GM12874 (cell line): ENCODE measurements at regions not wholly inside any gene's neighbourhood (a gene's known extent, or its start where the extent isn't known, plus 50 kb on each side); places are given as distances from the start of the nearest gene placed in this dataset.

Experiments used
- TF ChIP-seq, protein P1 (sequence below): IDR thresholded peaks from 2 replicates; pipeline ENCODE4 v1.5.1; 2011; ENCODE audit warnings: low read depth, mild to moderate bottlenecking, control low read depth, low read length, moderate library complexity; ENCODE audit not compliant: insufficient read depth

DNA sequence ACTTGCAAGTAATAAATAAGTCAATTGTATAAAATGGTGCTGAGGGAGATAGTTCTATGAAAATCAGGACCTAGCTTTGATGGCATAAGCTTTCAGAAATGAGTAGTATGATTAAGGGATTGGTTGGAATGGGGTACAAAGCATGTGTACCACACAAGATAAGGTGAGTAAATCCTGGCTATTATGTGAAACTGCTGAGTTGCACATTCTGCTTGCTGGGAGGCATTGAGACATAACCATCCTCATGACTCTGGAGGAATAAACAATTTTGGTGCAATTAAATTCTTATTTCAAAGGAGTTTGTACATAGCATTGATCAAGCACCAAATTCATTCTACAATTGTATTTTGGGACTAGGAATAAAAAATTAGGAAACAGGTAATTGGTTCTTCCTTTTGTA, 755.2 kb upstream of the ACO1 start:
- TF ChIP-seq, protein P1, sequence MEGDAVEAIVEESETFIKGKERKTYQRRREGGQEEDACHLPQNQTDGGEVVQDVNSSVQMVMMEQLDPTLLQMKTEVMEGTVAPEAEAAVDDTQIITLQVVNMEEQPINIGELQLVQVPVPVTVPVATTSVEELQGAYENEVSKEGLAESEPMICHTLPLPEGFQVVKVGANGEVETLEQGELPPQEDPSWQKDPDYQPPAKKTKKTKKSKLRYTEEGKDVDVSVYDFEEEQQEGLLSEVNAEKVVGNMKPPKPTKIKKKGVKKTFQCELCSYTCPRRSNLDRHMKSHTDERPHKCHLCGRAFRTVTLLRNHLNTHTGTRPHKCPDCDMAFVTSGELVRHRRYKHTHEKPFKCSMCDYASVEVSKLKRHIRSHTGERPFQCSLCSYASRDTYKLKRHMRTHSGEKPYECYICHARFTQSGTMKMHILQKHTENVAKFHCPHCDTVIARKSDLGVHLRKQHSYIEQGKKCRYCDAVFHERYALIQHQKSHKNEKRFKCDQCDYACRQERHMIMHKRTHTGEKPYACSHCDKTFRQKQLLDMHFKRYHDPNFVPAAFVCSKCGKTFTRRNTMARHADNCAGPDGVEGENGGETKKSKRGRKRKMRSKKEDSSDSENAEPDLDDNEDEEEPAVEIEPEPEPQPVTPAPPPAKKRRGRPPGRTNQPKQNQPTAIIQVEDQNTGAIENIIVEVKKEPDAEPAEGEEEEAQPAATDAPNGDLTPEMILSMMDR, result no peak

DNA sequence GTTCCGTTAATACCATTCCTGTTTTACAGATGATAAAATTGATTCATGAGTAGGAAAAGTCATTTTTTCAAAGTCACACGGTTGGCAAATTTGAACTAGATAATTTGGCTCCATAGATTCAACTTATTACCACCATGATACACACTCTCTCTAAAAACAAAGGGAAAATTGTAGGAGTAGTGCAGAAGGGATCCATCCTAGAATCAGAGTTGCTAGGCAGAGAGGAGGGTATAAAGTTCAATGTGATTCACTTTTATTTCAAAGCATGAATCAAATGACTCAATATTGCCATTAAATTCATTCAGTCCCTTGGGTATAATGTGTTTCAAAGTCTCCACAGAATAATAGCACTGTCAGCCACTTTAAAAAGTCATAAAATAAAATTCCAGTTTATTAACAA, 747.2 kb upstream of the ACO1 start:
- TF ChIP-seq, protein P1, result no peak

DNA sequence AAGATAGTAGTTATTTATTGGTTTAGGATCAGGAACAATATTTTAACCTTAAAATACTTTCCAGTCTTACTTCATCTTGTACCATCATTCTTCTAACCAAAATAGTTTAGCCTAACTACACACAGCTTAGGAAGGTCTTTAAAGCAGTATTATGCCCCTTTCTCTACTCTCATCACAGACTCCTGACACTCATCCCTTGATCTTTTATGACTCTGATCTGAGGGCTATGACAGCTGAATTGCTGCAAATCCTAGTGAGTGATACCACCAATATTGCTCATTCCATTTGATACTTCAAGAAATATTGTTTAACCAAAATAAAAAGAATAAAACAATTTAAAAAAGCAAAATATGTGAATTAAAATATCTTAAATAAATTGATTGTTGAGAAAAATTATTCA, 746.6 kb upstream of the ACO1 start:
- TF ChIP-seq, protein P1, result no peak

DNA sequence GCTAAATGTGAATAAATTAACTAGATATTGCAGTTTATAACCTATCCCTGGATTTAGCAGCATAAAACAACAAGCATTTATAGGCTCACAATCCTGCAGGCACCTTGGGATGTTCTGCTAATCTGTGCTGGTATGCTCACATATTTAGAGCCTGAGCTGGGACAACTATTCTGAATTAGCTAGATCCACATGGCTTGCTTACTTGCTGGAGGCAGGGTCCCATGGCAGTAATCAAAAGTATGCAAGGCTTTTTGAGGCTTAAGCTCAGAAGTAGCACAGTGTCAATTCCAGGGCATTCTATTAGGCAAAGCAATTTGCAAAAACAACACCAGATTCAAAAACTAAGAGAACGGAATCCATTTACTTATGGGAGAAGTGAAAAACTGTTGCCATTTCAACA, 745.0 kb upstream of the ACO1 start:
- TF ChIP-seq, protein P1, result no peak

DNA sequence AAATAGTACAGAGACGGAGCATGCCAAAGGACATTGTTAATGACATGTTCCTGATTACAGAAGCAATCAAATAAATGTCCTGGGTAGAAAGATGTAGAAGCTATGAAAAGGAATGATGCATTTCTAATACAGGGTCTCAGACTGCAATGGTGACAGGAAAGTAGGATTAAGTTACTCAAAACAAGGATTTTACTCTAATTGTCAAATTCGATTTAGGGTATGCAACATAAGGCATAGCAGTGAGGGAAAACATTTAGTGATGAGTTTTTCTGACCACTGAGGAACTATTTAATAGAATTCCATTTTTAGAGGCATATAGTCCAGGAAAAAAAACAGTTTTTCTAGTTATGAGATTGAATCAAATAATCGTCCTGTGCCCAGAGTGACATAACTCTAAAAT, 715.1 kb upstream of the ACO1 start:
- TF ChIP-seq, protein P1, result no peak

DNA sequence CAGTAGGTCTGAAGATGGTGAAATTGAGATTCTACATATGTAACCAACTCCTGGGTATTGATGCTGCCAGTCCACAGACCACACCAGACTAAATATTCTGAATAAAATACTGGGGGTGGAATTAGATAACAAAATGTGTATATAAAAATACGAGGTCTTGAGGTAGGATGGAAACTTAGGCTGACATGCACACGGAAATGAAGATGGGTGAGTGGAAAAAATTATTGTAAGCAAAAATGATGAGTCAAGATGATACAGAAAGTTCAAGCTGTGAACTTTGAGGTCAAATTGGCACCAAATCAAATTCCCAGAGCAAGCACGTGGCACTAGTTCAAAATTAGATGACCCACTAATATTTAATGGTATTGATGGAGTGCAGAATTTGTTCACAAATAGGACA, 713.4 kb upstream of the ACO1 start:
- TF ChIP-seq, protein P1, result no peak

DNA sequence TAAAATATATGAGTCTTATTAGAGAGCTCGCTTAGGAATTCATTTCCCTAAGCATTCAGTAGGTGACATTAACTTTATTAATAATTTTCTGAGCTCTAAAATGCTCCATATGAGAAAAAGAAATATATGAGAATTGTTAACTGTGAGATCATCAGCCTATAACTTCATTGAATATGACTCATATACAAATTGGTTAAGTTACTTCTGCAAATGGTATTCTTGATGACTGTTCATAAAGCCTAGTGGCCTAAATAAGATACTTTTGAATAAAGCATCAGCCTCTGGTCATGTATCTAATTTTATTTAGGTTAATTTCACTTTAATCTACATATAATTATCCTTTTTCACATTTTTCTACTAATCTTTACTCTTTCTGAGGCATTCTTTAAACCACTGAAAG, 710.2 kb upstream of the ACO1 start:
- TF ChIP-seq, protein P1, result no peak

DNA sequence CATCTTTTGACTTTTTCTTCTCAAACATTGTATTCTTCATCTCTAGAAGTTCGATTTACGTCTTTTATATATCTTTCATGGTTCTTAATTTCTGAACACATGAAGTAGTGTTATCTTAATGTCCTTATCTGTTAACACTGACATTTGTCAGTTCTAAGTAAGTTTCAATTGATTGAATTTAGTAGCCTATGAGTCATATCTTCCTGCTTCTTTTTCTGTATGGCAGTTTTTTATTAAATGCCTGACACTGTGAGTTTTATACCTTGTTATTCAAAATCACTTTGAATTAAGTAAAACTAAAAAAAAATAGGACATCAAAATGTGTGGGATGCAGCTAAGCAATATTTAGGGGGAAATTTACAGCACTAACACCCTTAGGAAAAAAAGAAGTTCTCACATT, 707.0 kb upstream of the ACO1 start:
- TF ChIP-seq, protein P1, result no peak
